GM19025 (cell line): ENCODE measurements at regions not wholly inside any gene's neighbourhood (a gene's known extent, or its start where the extent isn't known, plus 50 kb on each side); places are given as distances from the start of the nearest gene placed in this dataset.

ENCODE experiments used
- ATAC-seq: cut with Tn5 transposase; IDR thresholded peaks from one replicate; pipeline ENCODE4 v1.9.1; 2021; ENCODE audit warnings: mild to moderate bottlenecking, low read depth, moderate library complexity; ENCODE audit not compliant: unreplicated experiment

GRCh38 chr16:80489173-80489572 is 51.6 kb upstream of the DYNLRB2 start:
- no peak for ATAC-seq

- no peak for ATAC-seq
These were observed 52.6 kb upstream of the DYNLRB2 start for GRCh38 chr16:80488167-80488566.

- ATAC-seq = peak; percentile 95
These were observed 60.1 kb upstream of the DYNLRB2 start for GRCh38 chr16:80480664-80481063.

GRCh38 chr16:80477838-80478237 is 63.0 kb upstream of the DYNLRB2 start:
- no peak for ATAC-seq

- no peak for ATAC-seq
These were observed 72.8 kb upstream of the DYNLRB2 start for GRCh38 chr16:80468029-80468428.

GRCh38 chr16:80466024-80466987 is 74.5 kb upstream of the DYNLRB2 start:
- ATAC-seq = no peak

GRCh38 chr16:80463751-80464495 is 76.9 kb upstream of the DYNLRB2 start:
- ATAC-seq = no peak

- no peak for ATAC-seq
These were observed 77.5 kb upstream of the DYNLRB2 start for GRCh38 chr16:80463326-80463725.

GRCh38 chr16:80462917-80463316 is 77.9 kb upstream of the DYNLRB2 start:
- no peak for ATAC-seq

- no peak for ATAC-seq
These were observed 79.8 kb upstream of the DYNLRB2 start for GRCh38 chr16:80460988-80461387.

GRCh38 chr16:80459966-80460365 is 80.8 kb upstream of the DYNLRB2 start:
- ATAC-seq = no peak

GRCh38 chr16:80459331-80459777 is 81.4 kb upstream of the DYNLRB2 start:
- no peak for ATAC-seq

GRCh38 chr16:80457871-80458270 is 82.9 kb upstream of the DYNLRB2 start:
- ATAC-seq = no peak

- no peak for ATAC-seq
These were observed 86.0 kb upstream of the DYNLRB2 start for GRCh38 chr16:80454802-80455201.

GRCh38 chr16:80449392-80449791 is 91.4 kb upstream of the DYNLRB2 start:
- ATAC-seq = no peak

GRCh38 chr16:80447241-80447640 is 93.6 kb upstream of the DYNLRB2 start:
- ATAC-seq = no peak

- ATAC-seq = no peak
These were observed 98.0 kb upstream of the DYNLRB2 start for GRCh38 chr16:80442779-80443178.

- no peak for ATAC-seq
These were observed 98.9 kb upstream of the DYNLRB2 start for GRCh38 chr16:80441935-80442334.

GRCh38 chr16:80440667-80441066 is 100.1 kb upstream of the DYNLRB2 start:
- ATAC-seq = no peak

- ATAC-seq = no peak
These were observed 103.1 kb upstream of the DYNLRB2 start for GRCh38 chr16:80437707-80438106.

GRCh38 chr16:80436510-80436909 is 104.3 kb upstream of the DYNLRB2 start:
- no peak for ATAC-seq
